ENCODE measurements at regions not wholly inside any gene's neighbourhood (a gene's known extent, or its start where the extent isn't known, plus 50 kb on each side); places are given as distances from the start of the nearest gene placed in this dataset.

GRCh38 chr10:79007421-79008319 lies 61.1 kb upstream of the ZMIZ1 start:
- DNase-seq: no peak

- no peak for DNase-seq
These were observed 59.6 kb upstream of the ZMIZ1 start for GRCh38 chr10:79009145-79009544.

GRCh38 chr10:79012567-79012966 lies 56.2 kb upstream of the ZMIZ1 start:
- no peak for DNase-seq

- no peak for DNase-seq
These were observed 55.3 kb upstream of the ZMIZ1 start for GRCh38 chr10:79013406-79013987.

- no peak for DNase-seq
These were observed 54.0 kb upstream of the ZMIZ1 start for GRCh38 chr10:79014796-79015195.

- DNase-seq: no peak
These were observed 50.8 kb upstream of the ZMIZ1 start for GRCh38 chr10:79017882-79018520.

- DNase-seq: no peak
These were observed 50.2 kb upstream of the ZMIZ1 start for GRCh38 chr10:79018521-79019011.

All from stimulated activated CD8-positive, alpha-beta memory T cell treated with anti-CD3 and anti-CD28 coated beads, Interleukin-4, amount 100 ng/mL, for 48 hours (primary cell).